ENCODE measurements at regions not wholly inside any gene's neighbourhood (a gene's known extent, or its start where the extent isn't known, plus 50 kb on each side); places are given as distances from the start of the nearest gene placed in this dataset.
"Not testable (repeated sequence)": the region's sequence is repeated elsewhere in the genome, so short reads cannot be mapped to it uniquely, and the experiment has no call there.

GRCh38 chr2:163046615-163047014 lies 208.0 kb upstream of the KCNH7 start:
- no peak for DNase-seq

- DNase-seq = no peak
Measured at GRCh38 chr2:163045830-163046229, 207.3 kb upstream of the KCNH7 start.

GRCh38 chr2:163044114-163044513 lies 205.5 kb upstream of the KCNH7 start:
- no peak for DNase-seq

- DNase-seq = no peak
Measured at GRCh38 chr2:163043201-163043600, 204.6 kb upstream of the KCNH7 start.

- DNase-seq = no peak
Measured at GRCh38 chr2:163039266-163039665, 200.7 kb upstream of the KCNH7 start.

GRCh38 chr2:163028807-163029206 lies 190.2 kb upstream of the KCNH7 start:
- DNase-seq = no peak

GRCh38 chr2:163026136-163026775 lies 187.7 kb upstream of the KCNH7 start:
- not testable (repeated sequence) for DNase-seq

- DNase-seq = not testable (repeated sequence)
Measured at GRCh38 chr2:163016882-163017281, 178.3 kb upstream of the KCNH7 start.

GRCh38 chr2:163011000-163011399 lies 172.4 kb upstream of the KCNH7 start:
- DNase-seq = no peak

- DNase-seq = no peak
Measured at GRCh38 chr2:163008642-163009041, 170.1 kb upstream of the KCNH7 start.

- DNase-seq = no peak
Measured at GRCh38 chr2:162994718-162995117, 156.2 kb upstream of the KCNH7 start.

- DNase-seq = no peak
Measured at GRCh38 chr2:162992828-162993227, 154.3 kb upstream of the KCNH7 start.

- no peak for DNase-seq
Measured at GRCh38 chr2:162989507-162989906, 150.9 kb upstream of the KCNH7 start.

- DNase-seq = no peak
Measured at GRCh38 chr2:162974771-162975170, 136.2 kb upstream of the KCNH7 start.

GRCh38 chr2:162972383-162972782 lies 133.8 kb upstream of the KCNH7 start:
- no peak for DNase-seq

GRCh38 chr2:162968306-162968705 lies 129.7 kb upstream of the KCNH7 start:
- DNase-seq = no peak

- DNase-seq = no peak
Measured at GRCh38 chr2:162967811-162968210, 129.2 kb upstream of the KCNH7 start.

GRCh38 chr2:162967147-162967546 lies 128.6 kb upstream of the KCNH7 start:
- no peak for DNase-seq

GRCh38 chr2:162965191-162965590 lies 126.6 kb upstream of the KCNH7 start:
- DNase-seq = no peak

GRCh38 chr2:162964513-162964912 lies 125.9 kb upstream of the KCNH7 start:
- DNase-seq = no peak

- DNase-seq = no peak
Measured at GRCh38 chr2:162963156-162963555, 124.6 kb upstream of the KCNH7 start.

GRCh38 chr2:162945785-162946184 lies 107.2 kb upstream of the KCNH7 start:
- no peak for DNase-seq

GRCh38 chr2:162938387-162938786 lies 99.8 kb upstream of the KCNH7 start:
- no peak for DNase-seq

- no peak for DNase-seq
Measured at GRCh38 chr2:162934191-162934590, 95.6 kb upstream of the KCNH7 start.

- DNase-seq = no peak
Measured at GRCh38 chr2:162932416-162932815, 93.8 kb upstream of the KCNH7 start.

GRCh38 chr2:162929571-162929970 lies 91.0 kb upstream of the KCNH7 start:
- DNase-seq = no peak
